OCI-LY7 (cell line): ENCODE measurements at regions not wholly inside any gene's neighbourhood (a gene's known extent, or its start where the extent isn't known, plus 50 kb on each side); places are given as distances from the start of the nearest gene placed in this dataset.

Source experiments
- BruUV-seq: library from RNA; stranded (reverse); fragments of 400-500 nt; replicated peaks from 2 replicates; lab custom pipeline; 2021; lab: Mats Ljungman, UMichigan
- CTCF ChIA-PET: fragments of 300-600 bp; sonication (Branson Sonifier 250); formaldehyde crosslinking; loops from one replicate; lab custom pipeline; 2022; ENCODE audit warnings: antibody characterized with exemption; ENCODE audit not compliant: unreplicated experiment; lab: Charles Lee
- POLR2A ChIA-PET: fragments of 300-600 bp; sonication (Branson Sonifier 250); formaldehyde crosslinking; loops from one replicate; lab custom pipeline; 2022; ENCODE audit warnings: antibody characterized with exemption; lab: Charles Lee
- DNase-seq: peaks from one replicate; pipeline ENCODE4 v3.0.0-alpha.2; 2015; ENCODE audit warnings: low spot score
- H2AFZ ChIP-seq: fragments of 200-600 bp; sonication (generic), shearing (Covaris generic); 2 replicates; pipeline ENCODE4 v1.6.1; 2014; ENCODE audit warnings: mild to moderate bottlenecking, antibody characterized with exemption, low read length, moderate library complexity
- H3K27ac ChIP-seq: fragments of 200-600 bp; sonication (generic); 2 replicates; pipeline ENCODE4 v1.5.1; 2014; ENCODE audit warnings: mixed run types, low read depth, mild to moderate bottlenecking, moderate library complexity, low read length, inconsistent platforms; ENCODE audit not compliant: poor library complexity, severe bottlenecking
- H3K36me3 ChIP-seq: fragments of 200-600 bp; sonication (generic); 2 replicates; pipeline ENCODE4 v1.6.1; 2014; ENCODE audit warnings: mild to moderate bottlenecking, antibody characterized with exemption, low read length, moderate library complexity, mixed read lengths; ENCODE audit not compliant: insufficient read depth
- H3K4me1 ChIP-seq: fragments of 200-600 bp; sonication (generic); 2 replicates; pipeline ENCODE4 v1.5.1; 2014; ENCODE audit warnings: mild to moderate bottlenecking, low read length; ENCODE audit not compliant: insufficient read depth, poor library complexity, severe bottlenecking
- H3K4me2 ChIP-seq: fragments of 200-600 bp; sonication (generic); 2 replicates; pipeline ENCODE4 v1.6.1; 2014; ENCODE audit warnings: mild to moderate bottlenecking, low read length
- H3K4me3 ChIP-seq: fragments of 200-600 bp; sonication (generic); 2 replicates; pipeline ENCODE4 v1.5.1; 2014; ENCODE audit warnings: mild to moderate bottlenecking, low read depth, low read length; ENCODE audit not compliant: poor library complexity, severe bottlenecking
- H3K79me2 ChIP-seq: fragments of 200-600 bp; sonication (generic); 2 replicates; pipeline ENCODE4 v1.6.1; 2016; ENCODE audit warnings: low read depth, mild to moderate bottlenecking, low read length, moderate library complexity, mixed read lengths; ENCODE audit not compliant: insufficient read depth
- H3K9me2 ChIP-seq: fragments of 200-600 bp; sonication (generic); 2 replicates; pipeline ENCODE4 v1.6.1; 2016; ENCODE audit warnings: mild to moderate bottlenecking, low read length, mixed read lengths; ENCODE audit not compliant: insufficient read depth
- H3K9me3 ChIP-seq: fragments of 200-600 bp; sonication (generic); 2 replicates; pipeline ENCODE4 v1.6.1; 2014; ENCODE audit warnings: mild to moderate bottlenecking, mixed run types, low read length, mixed read lengths
- H4K20me1 ChIP-seq: fragments of 200-600 bp; sonication (generic); 2 replicates; pipeline ENCODE4 v1.6.1; 2014; ENCODE audit warnings: mild to moderate bottlenecking, antibody characterized with exemption, low read length, moderate library complexity, mixed read lengths; ENCODE audit not compliant: insufficient read depth
- CTCF ChIP-seq: fragments of 200-600 bp; sonication (generic); conservative IDR thresholded peaks from 2 replicates; pipeline ENCODE4 v1.5.1; 2014; ENCODE audit warnings: mild to moderate bottlenecking, antibody characterized with exemption, low read length, moderate library complexity, mixed read lengths
- EZH2phosphoT487 ChIP-seq: fragments of 200-600 bp; sonication (generic); IDR thresholded peaks from 2 replicates; pipeline ENCODE4 v1.6.1; 2018; ENCODE audit warnings: low read depth, borderline replicate concordance, mild to moderate bottlenecking, mixed run types, antibody characterized with exemption, low read length, moderate library complexity, mixed read lengths
- intact Hi-C: fragments of 100-400 bp; cut with micrococcal nuclease; formaldehyde crosslinking; loops from one replicate; pipeline ENCODE4 v1.10.0; 2022; ENCODE audit not compliant: unreplicated experiment

- intact Hi-C loops = loop anchor here (10.0 kb wide), 2 partner anchors 136 to 216 kb away; partner anchors contain the start of gene BCOR
- no TSS peak for BruUV-seq
- CTCF ChIA-PET = no interaction called here
Measured at GRCh38 chrX:39958850-39959249, 138.9 kb downstream of the BCOR start.

GRCh38 chrX:39960219-39960618 is 137.5 kb downstream of the BCOR start:
- H3K36me3 ChIP-seq = no peaks in the 10 kb centered on the region; the same call in 1 of the 2 replicates
- H3K9me2 ChIP-seq = no peaks in the 10 kb centered on the region
- H3K4me3 ChIP-seq = no peak overlapping the region
- CTCF ChIA-PET = no interaction called here
- POLR2A ChIA-PET = no interaction called here
- H3K79me2 ChIP-seq = no peaks in the 10 kb centered on the region
- no peak for DNase-seq
- no peak for TF ChIP-seq EZH2phosphoT487
- no peak for TF ChIP-seq CTCF
- H2AFZ ChIP-seq = no peak overlapping the region
- no peaks in the 10 kb centered on the region for H4K20me1 ChIP-seq
- H3K27ac ChIP-seq = no peak overlapping the region
- intact Hi-C loops = no loop called here
- no peaks in the 10 kb centered on the region for H3K9me3 ChIP-seq
- H3K4me2 ChIP-seq = no peak overlapping the region
- no TSS peak for BruUV-seq
- peaks cover 10% of the 10 kb centered on the region for H3K4me1 ChIP-seq

More at GRCh38 chrX:39958850-39959249, 138.9 kb downstream of the BCOR start:
- Histone ChIP-seq H3K9me2 (no peaks in the 10 kb centered on the region), H2AFZ (no peak overlapping the region), H3K9me3 (no peaks in the 10 kb centered on the region), H3K4me2 (no peak overlapping the region), H3K4me1 (peaks cover 24% of the 10 kb centered on the region), H3K27ac (no peak overlapping the region), H3K36me3 (no peaks in the 10 kb centered on the region), H3K79me2 (no peaks in the 10 kb centered on the region), H4K20me1 (no peaks in the 10 kb centered on the region), H3K4me3 (no peak overlapping the region)
- no peak for DNase-seq
- TF ChIP-seq CTCF (no peak), EZH2phosphoT487 (no peak)
- POLR2A ChIA-PET = no interaction called here

- no peaks in the 10 kb centered on the region for H4K20me1 ChIP-seq
- H3K4me2 ChIP-seq = no peak overlapping the region
- BruUV-seq = no TSS peak
- no peaks in the 10 kb centered on the region for H3K4me1 ChIP-seq
- POLR2A ChIA-PET = no interaction called here
- no peak for DNase-seq
- no peaks in the 10 kb centered on the region; the same call in 1 of the 2 replicates for H3K36me3 ChIP-seq
- no peaks in the 10 kb centered on the region for H3K9me2 ChIP-seq
- CTCF ChIA-PET = interaction anchor here (0.6 to 0.7 kb wide), 2 partner anchors 49 to 193 kb away, joined by 3 read pairs; no protein-coding TSS in a partner anchor
- H3K4me3 ChIP-seq = no peak overlapping the region
- intact Hi-C loops = no loop called here
- no peak for TF ChIP-seq CTCF
- no peak for TF ChIP-seq EZH2phosphoT487
- H3K9me3 ChIP-seq = no peaks in the 10 kb centered on the region
- no peak overlapping the region for H3K27ac ChIP-seq
- no peak overlapping the region for H2AFZ ChIP-seq
- no peaks in the 10 kb centered on the region for H3K79me2 ChIP-seq
Measured at GRCh38 chrX:39961441-39961840, 136.3 kb downstream of the BCOR start.
